Cardiac muscle cell (in vitro differentiated cells and primary cell): ENCODE measurements at regions not wholly inside any gene's neighbourhood (a gene's known extent, or its start where the extent isn't known, plus 50 kb on each side); places are given as distances from the start of the nearest gene placed in this dataset.

ENCODE experiments used
- DNase-seq, 2 donors: peaks; one replicate each; pipeline versions ENCODE4 v3.0.0 to v3.0.0-alpha.2; 2010 to 2017; ENCODE audit warnings: low read depth in 1 of 2, low spot score in 1 of 2
- H3K27ac ChIP-seq: fragments of 200-600 bp; sonication (generic); 2 replicates; pipeline ENCODE4 v1.5.1; 2016
- H3K27me3 ChIP-seq: fragments of 200-600 bp; sonication (generic); 2 replicates; pipeline ENCODE4 v1.6.0; 2016; ENCODE audit warnings: control low read depth
- H3K36me3 ChIP-seq: fragments of 200-600 bp; sonication (generic); 2 replicates; pipeline ENCODE4 v1.5.1; 2016; ENCODE audit warnings: control low read depth
- H3K4me1 ChIP-seq: fragments of 200-600 bp; sonication (generic); 2 replicates; pipeline ENCODE4 v1.8.1; 2017; ENCODE audit warnings: low read depth, mild to moderate bottlenecking, mixed run types
- H3K4me3 ChIP-seq: fragments of 200-600 bp; sonication (generic); 2 replicates; pipeline ENCODE4 v1.5.1; 2016; ENCODE audit warnings: mild to moderate bottlenecking
- H3K9me3 ChIP-seq: fragments of 200-600 bp; sonication (generic); 2 replicates; pipeline ENCODE4 v1.5.1; 2017; ENCODE audit warnings: low read depth, mild to moderate bottlenecking, control low read depth
- CTCF ChIP-seq: IDR thresholded peaks from 2 replicates; pipeline ENCODE4 v1.5.1; 2012; ENCODE audit warnings: low read depth, mild to moderate bottlenecking, low read length

GRCh38 chr13:54361460-54361859 is 1332.8 kb downstream of the OLFM4 start:
- H3K9me3 ChIP-seq, result no peaks in the 10 kb centered on the region
- no peak for TF ChIP-seq CTCF
- no peaks in the 10 kb centered on the region for H3K36me3 ChIP-seq
- no peak for DNase-seq
- no peak overlapping the region for H3K27ac ChIP-seq
- H3K4me3 ChIP-seq, result no peak overlapping the region
- H3K4me1 ChIP-seq, result peaks cover 8% of the 10 kb centered on the region
- H3K27me3 ChIP-seq, result no peaks in the 10 kb centered on the region

- H3K4me1 ChIP-seq, result no peaks in the 10 kb centered on the region
- no peaks in the 10 kb centered on the region for H3K27me3 ChIP-seq
- no peaks in the 10 kb centered on the region for H3K36me3 ChIP-seq
- no peak overlapping the region for H3K27ac ChIP-seq
- no peak for DNase-seq
- H3K4me3 ChIP-seq, result no peak overlapping the region
- H3K9me3 ChIP-seq, result no peaks in the 10 kb centered on the region
- TF ChIP-seq CTCF, result no peak
These were observed 1338.1 kb downstream of the OLFM4 start for GRCh38 chr13:54366728-54367127.

GRCh38 chr13:54367639-54368271 is 1339.1 kb downstream of the OLFM4 start:
- H3K9me3 ChIP-seq, result no peaks in the 10 kb centered on the region
- no peaks in the 10 kb centered on the region for H3K27me3 ChIP-seq
- H3K27ac ChIP-seq, result no peak overlapping the region
- no peaks in the 10 kb centered on the region for H3K36me3 ChIP-seq
- no peak for DNase-seq
- H3K4me3 ChIP-seq, result no peak overlapping the region
- no peaks in the 10 kb centered on the region for H3K4me1 ChIP-seq
- TF ChIP-seq CTCF, result no peak

GRCh38 chr13:54368387-54368786 is 1339.8 kb downstream of the OLFM4 start:
- no peak for TF ChIP-seq CTCF
- no peak for DNase-seq
- H3K27me3 ChIP-seq, result no peaks in the 10 kb centered on the region
- no peak overlapping the region for H3K4me3 ChIP-seq
- no peaks in the 10 kb centered on the region for H3K36me3 ChIP-seq
- H3K27ac ChIP-seq, result no peak overlapping the region
- no peaks in the 10 kb centered on the region for H3K9me3 ChIP-seq
- H3K4me1 ChIP-seq, result no peaks in the 10 kb centered on the region

GRCh38 chr13:54373211-54373610 is 1344.6 kb downstream of the OLFM4 start:
- Histone ChIP-seq H3K4me3 (no peak overlapping the region), H3K9me3 (no peaks in the 10 kb centered on the region), H3K4me1 (no peaks in the 10 kb centered on the region), H3K27ac (no peak overlapping the region), H3K36me3 (no peaks in the 10 kb centered on the region), H3K27me3 (no peaks in the 10 kb centered on the region)
- no peak for DNase-seq
- no peak for TF ChIP-seq CTCF

- no peak overlapping the region for H3K27ac ChIP-seq
- H3K27me3 ChIP-seq, result no peaks in the 10 kb centered on the region
- no peak for TF ChIP-seq CTCF
- H3K9me3 ChIP-seq, result no peaks in the 10 kb centered on the region
- H3K36me3 ChIP-seq, result no peaks in the 10 kb centered on the region
- no peaks in the 10 kb centered on the region for H3K4me1 ChIP-seq
- no peak for DNase-seq
- no peak overlapping the region for H3K4me3 ChIP-seq
These were observed 1350.8 kb downstream of the OLFM4 start for GRCh38 chr13:54379461-54379860.
